ENCODE measurements at regions not wholly inside any gene's neighbourhood (a gene's known extent, or its start where the extent isn't known, plus 50 kb on each side); places are given as distances from the start of the nearest gene placed in this dataset.

GRCh38 chr6:227074-227782, 65.1 kb upstream of the DUSP22 start (continued):
- TF ChIP-seq, protein P1, sequence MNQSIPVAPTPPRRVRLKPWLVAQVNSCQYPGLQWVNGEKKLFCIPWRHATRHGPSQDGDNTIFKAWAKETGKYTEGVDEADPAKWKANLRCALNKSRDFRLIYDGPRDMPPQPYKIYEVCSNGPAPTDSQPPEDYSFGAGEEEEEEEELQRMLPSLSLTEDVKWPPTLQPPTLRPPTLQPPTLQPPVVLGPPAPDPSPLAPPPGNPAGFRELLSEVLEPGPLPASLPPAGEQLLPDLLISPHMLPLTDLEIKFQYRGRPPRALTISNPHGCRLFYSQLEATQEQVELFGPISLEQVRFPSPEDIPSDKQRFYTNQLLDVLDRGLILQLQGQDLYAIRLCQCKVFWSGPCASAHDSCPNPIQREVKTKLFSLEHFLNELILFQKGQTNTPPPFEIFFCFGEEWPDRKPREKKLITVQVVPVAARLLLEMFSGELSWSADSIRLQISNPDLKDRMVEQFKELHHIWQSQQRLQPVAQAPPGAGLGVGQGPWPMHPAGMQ (IDR thresholded peaks at IDR 0.05; ENCODE audit: borderline replicate concordance) = no peak
- TF ChIP-seq POU2F2 (IDR thresholded peaks at IDR 0.05; ENCODE audit: borderline replicate concordance, low read depth, low read length) (peak; percentile 76; the same call in 2 of the 3 replicates), FOXM1 (IDR thresholded peaks at IDR 0.05; ENCODE audit: low read depth, low read length) (no peak), BRCA1 (IDR thresholded peaks at IDR 0.05; ENCODE audit: low read depth, low read length) (no peak), SREBF2 (IDR thresholded peaks at IDR 0.05; ENCODE audit: low read length) (no peak), SKIL (IDR thresholded peaks at IDR 0.05; ENCODE audit: low read depth, poor library complexity, severe bottlenecking) (no peak), RUNX3 (IDR thresholded peaks at IDR 0.05; ENCODE audit: low read length) (no peak), KLF5 (IDR thresholded peaks at IDR 0.05; ENCODE audit: partially characterized antibody) (no peak), NFXL1 (IDR thresholded peaks at IDR 0.05; ENCODE audit: borderline replicate concordance) (no peak), CBFB (IDR thresholded peaks at IDR 0.05; ENCODE audit: low read depth) (peak; percentile 94), ATF3 (IDR thresholded peaks at IDR 0.05; ENCODE audit: borderline replicate concordance, extremely low read depth, low read depth, low read length) (no peak), SMARCA5 (IDR thresholded peaks at IDR 0.05) (peak; percentile 17), DPF2 (IDR thresholded peaks at IDR 0.05) (peak; percentile 58), RAD21 (IDR thresholded peaks at IDR 0.05; ENCODE audit: insufficient read depth, low read depth, low read length) (peak; percentile 88), EED (IDR thresholded peaks at IDR 0.05; ENCODE audit: low read depth) (no peak; the same call in 1 of the 2 replicates), ATF7 (IDR thresholded peaks at IDR 0.05; ENCODE audit: low read depth) (peak; percentile 75; the same call in 1 of the 2 replicates), TARDBP (IDR thresholded peaks at IDR 0.05; ENCODE audit: borderline replicate concordance) (no peak)
- TF ChIP-seq, protein P2, sequence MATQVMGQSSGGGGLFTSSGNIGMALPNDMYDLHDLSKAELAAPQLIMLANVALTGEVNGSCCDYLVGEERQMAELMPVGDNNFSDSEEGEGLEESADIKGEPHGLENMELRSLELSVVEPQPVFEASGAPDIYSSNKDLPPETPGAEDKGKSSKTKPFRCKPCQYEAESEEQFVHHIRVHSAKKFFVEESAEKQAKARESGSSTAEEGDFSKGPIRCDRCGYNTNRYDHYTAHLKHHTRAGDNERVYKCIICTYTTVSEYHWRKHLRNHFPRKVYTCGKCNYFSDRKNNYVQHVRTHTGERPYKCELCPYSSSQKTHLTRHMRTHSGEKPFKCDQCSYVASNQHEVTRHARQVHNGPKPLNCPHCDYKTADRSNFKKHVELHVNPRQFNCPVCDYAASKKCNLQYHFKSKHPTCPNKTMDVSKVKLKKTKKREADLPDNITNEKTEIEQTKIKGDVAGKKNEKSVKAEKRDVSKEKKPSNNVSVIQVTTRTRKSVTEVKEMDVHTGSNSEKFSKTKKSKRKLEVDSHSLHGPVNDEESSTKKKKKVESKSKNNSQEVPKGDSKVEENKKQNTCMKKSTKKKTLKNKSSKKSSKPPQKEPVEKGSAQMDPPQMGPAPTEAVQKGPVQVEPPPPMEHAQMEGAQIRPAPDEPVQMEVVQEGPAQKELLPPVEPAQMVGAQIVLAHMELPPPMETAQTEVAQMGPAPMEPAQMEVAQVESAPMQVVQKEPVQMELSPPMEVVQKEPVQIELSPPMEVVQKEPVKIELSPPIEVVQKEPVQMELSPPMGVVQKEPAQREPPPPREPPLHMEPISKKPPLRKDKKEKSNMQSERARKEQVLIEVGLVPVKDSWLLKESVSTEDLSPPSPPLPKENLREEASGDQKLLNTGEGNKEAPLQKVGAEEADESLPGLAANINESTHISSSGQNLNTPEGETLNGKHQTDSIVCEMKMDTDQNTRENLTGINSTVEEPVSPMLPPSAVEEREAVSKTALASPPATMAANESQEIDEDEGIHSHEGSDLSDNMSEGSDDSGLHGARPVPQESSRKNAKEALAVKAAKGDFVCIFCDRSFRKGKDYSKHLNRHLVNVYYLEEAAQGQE (IDR thresholded peaks at IDR 0.05; ENCODE audit: low read depth, low read length) = no peak
- TF ChIP-seq, protein P3, sequence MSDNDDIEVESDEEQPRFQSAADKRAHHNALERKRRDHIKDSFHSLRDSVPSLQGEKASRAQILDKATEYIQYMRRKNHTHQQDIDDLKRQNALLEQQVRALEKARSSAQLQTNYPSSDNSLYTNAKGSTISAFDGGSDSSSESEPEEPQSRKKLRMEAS (IDR thresholded peaks at IDR 0.05; ENCODE audit: low read depth, low read length) = peak; percentile 96
- TF ChIP-seq, protein P4, sequence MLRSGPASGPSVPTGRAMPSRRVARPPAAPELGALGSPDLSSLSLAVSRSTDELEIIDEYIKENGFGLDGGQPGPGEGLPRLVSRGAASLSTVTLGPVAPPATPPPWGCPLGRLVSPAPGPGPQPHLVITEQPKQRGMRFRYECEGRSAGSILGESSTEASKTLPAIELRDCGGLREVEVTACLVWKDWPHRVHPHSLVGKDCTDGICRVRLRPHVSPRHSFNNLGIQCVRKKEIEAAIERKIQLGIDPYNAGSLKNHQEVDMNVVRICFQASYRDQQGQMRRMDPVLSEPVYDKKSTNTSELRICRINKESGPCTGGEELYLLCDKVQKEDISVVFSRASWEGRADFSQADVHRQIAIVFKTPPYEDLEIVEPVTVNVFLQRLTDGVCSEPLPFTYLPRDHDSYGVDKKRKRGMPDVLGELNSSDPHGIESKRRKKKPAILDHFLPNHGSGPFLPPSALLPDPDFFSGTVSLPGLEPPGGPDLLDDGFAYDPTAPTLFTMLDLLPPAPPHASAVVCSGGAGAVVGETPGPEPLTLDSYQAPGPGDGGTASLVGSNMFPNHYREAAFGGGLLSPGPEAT (IDR thresholded peaks at IDR 0.05; ENCODE audit: low read depth) = peak; percentile 86
- TF ChIP-seq, protein P5, sequence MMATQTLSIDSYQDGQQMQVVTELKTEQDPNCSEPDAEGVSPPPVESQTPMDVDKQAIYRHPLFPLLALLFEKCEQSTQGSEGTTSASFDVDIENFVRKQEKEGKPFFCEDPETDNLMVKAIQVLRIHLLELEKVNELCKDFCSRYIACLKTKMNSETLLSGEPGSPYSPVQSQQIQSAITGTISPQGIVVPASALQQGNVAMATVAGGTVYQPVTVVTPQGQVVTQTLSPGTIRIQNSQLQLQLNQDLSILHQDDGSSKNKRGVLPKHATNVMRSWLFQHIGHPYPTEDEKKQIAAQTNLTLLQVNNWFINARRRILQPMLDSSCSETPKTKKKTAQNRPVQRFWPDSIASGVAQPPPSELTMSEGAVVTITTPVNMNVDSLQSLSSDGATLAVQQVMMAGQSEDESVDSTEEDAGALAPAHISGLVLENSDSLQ (IDR thresholded peaks at IDR 0.05) = peak; percentile 69
